ENCODE measurements at regions not wholly inside any gene's neighbourhood (a gene's known extent, or its start where the extent isn't known, plus 50 kb on each side); places are given as distances from the start of the nearest gene placed in this dataset.

DNA sequence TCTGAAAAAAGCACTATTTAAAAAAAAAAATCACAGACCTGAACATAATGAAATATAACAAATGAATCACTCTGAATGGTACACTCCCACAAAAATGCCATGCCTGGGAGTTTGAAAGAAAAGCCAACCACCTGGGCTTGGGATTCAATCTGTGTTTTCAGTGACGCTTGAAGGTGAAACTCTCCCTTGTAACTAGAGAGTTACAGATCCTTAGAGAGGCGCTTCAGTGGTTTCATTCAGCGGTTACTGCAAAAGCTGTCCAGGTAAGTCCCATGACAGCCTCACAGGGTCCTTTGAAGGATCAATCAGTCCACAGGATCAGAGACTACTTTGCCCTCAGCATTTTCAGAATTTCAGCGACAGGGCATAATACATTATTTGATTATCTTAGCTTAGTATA is 627.3 kb downstream of the IRS1 start:
- TF ChIP-seq, protein P1, sequence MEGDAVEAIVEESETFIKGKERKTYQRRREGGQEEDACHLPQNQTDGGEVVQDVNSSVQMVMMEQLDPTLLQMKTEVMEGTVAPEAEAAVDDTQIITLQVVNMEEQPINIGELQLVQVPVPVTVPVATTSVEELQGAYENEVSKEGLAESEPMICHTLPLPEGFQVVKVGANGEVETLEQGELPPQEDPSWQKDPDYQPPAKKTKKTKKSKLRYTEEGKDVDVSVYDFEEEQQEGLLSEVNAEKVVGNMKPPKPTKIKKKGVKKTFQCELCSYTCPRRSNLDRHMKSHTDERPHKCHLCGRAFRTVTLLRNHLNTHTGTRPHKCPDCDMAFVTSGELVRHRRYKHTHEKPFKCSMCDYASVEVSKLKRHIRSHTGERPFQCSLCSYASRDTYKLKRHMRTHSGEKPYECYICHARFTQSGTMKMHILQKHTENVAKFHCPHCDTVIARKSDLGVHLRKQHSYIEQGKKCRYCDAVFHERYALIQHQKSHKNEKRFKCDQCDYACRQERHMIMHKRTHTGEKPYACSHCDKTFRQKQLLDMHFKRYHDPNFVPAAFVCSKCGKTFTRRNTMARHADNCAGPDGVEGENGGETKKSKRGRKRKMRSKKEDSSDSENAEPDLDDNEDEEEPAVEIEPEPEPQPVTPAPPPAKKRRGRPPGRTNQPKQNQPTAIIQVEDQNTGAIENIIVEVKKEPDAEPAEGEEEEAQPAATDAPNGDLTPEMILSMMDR (IDR thresholded peaks at IDR 0.05; ENCODE audit: poor library complexity): no peak
- TF ChIP-seq EZH2phosphoT487 (IDR thresholded peaks at IDR 0.05; ENCODE audit: low read depth, severe bottlenecking, unreplicated experiment) (no peak), EZH2 (IDR thresholded peaks at IDR 0.05; ENCODE audit: borderline replicate concordance) (no peak)

Data from hepatocyte (in vitro differentiated cells).